ENCODE measurements at regions not wholly inside any gene's neighbourhood (a gene's known extent, or its start where the extent isn't known, plus 50 kb on each side); places are given as distances from the start of the nearest gene placed in this dataset.

GRCh38 chr15:96487245-96487644 lies 156.7 kb downstream of the NR2F2 start:
- no peak for TF ChIP-seq POLR2A (IDR thresholded peaks at IDR 0.05)
- TF ChIP-seq CTCF (IDR thresholded peaks at IDR 0.05), result no peak

Data from tibial nerve (tissue), 3 donors.